Epithelial cell of esophagus (primary cell): ENCODE measurements at regions not wholly inside any gene's neighbourhood (a gene's known extent, or its start where the extent isn't known, plus 50 kb on each side); places are given as distances from the start of the nearest gene placed in this dataset.

Source experiments
- DNase-seq: peaks from one replicate; pipeline ENCODE4 v3.0.0; 2010; ENCODE audit warnings: low read depth
- H3K4me3 ChIP-seq: 2 replicates; pipeline ENCODE4 v1.5.1; 2011; ENCODE audit warnings: mild to moderate bottlenecking, low read length, control low read depth
- TF ChIP-seq, protein P1 (sequence below): IDR thresholded peaks from 2 replicates; pipeline ENCODE4 v1.5.1; 2011; ENCODE audit warnings: low read depth, mild to moderate bottlenecking, low read length, control low read depth, inconsistent platforms; ENCODE audit not compliant: insufficient read depth; ENCODE audit errors: missing control alignments

DNA sequence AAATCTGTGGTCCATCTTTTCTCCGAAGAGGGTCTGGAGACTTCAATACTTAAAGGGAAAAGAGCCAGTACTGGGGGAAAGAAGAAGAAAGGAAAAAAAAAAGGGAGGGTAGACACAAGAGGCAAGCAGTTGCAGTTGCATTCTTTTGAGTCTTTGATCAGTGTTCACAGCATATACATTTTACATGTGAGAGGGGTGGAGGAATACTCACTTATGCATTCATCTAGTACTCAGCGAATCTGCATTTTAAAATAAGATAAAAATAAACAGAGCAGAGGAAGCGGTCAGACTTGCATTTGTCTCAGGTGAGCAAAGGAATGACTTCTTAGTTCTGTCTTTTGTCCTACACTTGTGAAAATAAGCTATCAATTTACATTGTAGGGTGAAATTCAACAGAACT is 275.6 kb downstream of the SLC7A11 start:
- no peak overlapping the region for H3K4me3 ChIP-seq
- TF ChIP-seq, protein P1, sequence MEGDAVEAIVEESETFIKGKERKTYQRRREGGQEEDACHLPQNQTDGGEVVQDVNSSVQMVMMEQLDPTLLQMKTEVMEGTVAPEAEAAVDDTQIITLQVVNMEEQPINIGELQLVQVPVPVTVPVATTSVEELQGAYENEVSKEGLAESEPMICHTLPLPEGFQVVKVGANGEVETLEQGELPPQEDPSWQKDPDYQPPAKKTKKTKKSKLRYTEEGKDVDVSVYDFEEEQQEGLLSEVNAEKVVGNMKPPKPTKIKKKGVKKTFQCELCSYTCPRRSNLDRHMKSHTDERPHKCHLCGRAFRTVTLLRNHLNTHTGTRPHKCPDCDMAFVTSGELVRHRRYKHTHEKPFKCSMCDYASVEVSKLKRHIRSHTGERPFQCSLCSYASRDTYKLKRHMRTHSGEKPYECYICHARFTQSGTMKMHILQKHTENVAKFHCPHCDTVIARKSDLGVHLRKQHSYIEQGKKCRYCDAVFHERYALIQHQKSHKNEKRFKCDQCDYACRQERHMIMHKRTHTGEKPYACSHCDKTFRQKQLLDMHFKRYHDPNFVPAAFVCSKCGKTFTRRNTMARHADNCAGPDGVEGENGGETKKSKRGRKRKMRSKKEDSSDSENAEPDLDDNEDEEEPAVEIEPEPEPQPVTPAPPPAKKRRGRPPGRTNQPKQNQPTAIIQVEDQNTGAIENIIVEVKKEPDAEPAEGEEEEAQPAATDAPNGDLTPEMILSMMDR: no peak
- DNase-seq: no peak

DNA sequence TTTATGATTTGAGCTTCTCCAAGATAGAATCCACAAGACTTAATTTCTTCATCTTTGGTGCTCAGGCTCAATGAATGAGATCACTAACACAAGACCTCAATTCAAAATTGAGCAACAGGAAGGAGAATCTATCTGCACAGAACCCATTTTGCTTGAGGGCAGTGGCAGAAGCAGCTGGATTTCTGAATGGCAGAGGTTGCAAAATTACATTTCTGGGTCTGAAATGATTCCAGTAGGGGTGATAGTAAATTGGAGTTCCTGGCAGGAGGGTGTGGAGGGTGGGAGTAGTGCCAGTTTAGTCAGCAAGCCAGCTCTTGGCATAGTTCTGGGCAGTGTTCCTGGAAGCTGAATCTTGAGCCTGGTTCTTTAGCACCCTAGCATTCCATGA is 281.1 kb downstream of the SLC7A11 start:
- TF ChIP-seq, protein P1: no peak
- H3K4me3 ChIP-seq: no peak overlapping the region
- peak; percentile 97 for DNase-seq

DNA sequence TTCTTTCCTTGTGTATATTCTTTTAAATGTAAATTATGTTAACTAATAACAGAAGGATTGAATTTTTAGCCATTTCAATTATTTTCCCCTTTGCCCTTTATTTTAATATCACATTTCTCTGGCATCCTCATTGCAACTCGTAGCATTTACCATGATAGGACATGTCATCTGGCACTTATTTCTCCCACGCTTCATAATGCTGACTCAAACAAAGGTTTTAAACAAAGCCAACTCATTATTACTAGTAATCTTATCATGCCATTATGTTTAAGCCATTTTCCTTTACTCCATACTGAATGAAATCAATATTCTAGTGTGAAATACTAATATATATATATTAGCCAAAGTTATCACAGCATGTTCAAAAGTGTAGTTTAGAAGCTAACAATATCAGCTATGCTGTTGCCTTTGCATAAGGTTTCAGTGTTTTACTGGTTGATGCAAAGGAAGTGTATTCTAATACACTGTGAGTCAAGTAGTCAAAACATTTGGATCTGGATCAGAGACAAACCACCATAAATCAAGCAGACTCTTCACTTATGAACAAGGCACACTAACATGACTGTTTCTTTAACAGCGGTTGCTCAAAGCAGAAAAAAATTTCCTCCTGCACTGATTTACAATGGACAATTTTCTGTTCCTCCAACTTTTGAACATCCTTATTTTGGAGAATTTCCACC is 281.6 kb downstream of the SLC7A11 start:
- TF ChIP-seq, protein P1: no peak
- no peak overlapping the region for H3K4me3 ChIP-seq
- peak; percentile 83 for DNase-seq

DNA sequence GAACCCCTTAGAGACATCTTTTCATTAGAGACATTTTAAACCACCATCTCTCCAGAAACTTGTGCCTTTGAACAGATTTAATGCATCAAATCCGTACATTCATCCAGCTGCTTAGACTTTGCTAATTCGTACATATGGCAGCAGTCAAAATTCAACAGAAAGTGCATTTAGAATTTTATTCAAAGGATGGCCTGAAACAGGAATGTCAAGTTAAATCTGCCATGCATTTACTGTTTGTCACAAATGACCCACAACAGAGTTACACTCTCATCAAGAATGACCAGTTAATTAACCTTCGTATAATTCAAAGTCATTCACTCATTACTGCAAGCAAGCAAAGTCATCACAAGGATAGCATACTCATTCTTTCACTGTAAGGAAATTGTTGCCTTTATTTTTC is 284.3 kb downstream of the SLC7A11 start:
- TF ChIP-seq, protein P1: no peak
- H3K4me3 ChIP-seq: no peak overlapping the region
- no peak for DNase-seq

DNA sequence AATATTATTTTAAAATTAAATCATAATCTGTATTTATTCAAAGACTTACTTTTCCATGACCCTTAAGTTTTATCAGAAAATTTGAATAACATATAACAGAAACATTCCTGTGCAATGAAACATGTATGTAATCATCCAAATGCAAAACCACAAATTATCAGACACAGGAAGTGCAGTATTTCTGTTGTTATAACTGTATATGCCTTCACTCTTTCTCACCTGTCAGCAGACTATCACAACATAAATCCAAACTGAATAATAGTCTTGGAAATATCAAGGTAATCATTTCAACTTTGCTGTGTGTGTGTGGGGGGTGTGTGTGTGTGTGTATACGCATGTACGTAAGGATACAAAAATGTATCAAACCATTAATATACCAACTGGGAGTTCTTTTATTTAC is 285.9 kb downstream of the SLC7A11 start:
- TF ChIP-seq, protein P1: no peak
- no peak overlapping the region for H3K4me3 ChIP-seq
- DNase-seq: peak; percentile 53

DNA sequence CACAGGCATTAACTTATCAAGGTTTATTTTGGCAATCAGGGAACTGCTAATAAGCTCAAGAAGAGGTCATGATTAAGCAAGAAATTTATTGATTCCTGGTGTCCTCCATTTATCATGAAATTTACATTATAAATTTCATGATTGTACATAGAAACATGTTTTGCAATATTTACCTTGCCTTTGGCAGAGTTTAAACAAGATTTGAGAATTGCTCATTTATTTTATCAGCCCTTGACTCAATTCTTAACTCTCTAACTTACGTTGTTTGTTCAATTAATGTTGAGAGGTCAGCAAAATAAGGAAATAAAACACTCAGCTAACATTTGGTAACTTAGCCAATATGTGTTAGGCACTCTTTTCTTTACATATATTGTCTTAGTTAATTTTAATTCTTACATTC is 286.6 kb downstream of the SLC7A11 start:
- TF ChIP-seq, protein P1: no peak
- DNase-seq: no peak
- H3K4me3 ChIP-seq: no peak overlapping the region

DNA sequence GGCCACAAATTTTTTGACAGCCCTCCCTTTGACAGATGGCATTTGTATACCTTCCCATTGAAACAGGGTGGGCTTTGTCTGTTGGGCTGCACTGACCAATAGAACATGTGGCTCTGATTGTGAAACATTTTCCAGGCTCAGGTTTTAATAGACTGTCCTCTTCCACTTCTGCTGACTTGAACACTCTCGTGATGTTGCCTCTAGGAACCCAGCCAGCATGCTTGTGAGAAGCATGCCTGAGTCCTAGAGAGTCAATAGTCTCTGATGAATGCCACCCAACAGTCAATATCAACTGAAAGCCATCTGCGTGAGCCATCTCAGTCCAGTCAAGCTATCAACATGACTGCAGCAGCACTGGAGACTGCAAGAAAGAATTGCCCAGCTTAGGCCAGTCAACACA is 290.0 kb downstream of the SLC7A11 start:
- no peak for DNase-seq
- no peak overlapping the region for H3K4me3 ChIP-seq
- TF ChIP-seq, protein P1: no peak
